Endothelial cell of umbilical vein (primary cell): ENCODE measurements at regions not wholly inside any gene's neighbourhood (a gene's known extent, or its start where the extent isn't known, plus 50 kb on each side); places are given as distances from the start of the nearest gene placed in this dataset.

Source experiments
- BruUV-seq: library from RNA; stranded (reverse); fragments of 400-500 nt; replicated peaks from 2 replicates; lab custom pipeline; 2021; lab: Mats Ljungman, UMichigan
- CTCF ChIA-PET: fragments of 300-600, 350-600 bp; sonication (Branson Sonifier 250); formaldehyde crosslinking; loops from one replicate; lab custom pipeline; 2021; ENCODE audit warnings: antibody characterized with exemption, inconsistent platforms; lab: Charles Lee
- POLR2A ChIA-PET: fragments of 300-600, 350-600 bp; sonication (Branson Sonifier 250); formaldehyde crosslinking; loops from one replicate; lab custom pipeline; 2021; ENCODE audit warnings: antibody characterized with exemption, inconsistent platforms; lab: Charles Lee
- DNase-seq: peaks from one replicate; pipeline ENCODE4 v3.0.0-alpha.2; 2011; ENCODE audit warnings: low read depth, low spot score
- FAIRE-seq: peaks from 2 replicates; lab custom pipeline; 2011; peaks lifted over from hg19 to GRCh38; lab: Jason Lieb, UNC
- H2AFZ ChIP-seq: 2 replicates; pipeline ENCODE4 v1.6.0; 2012; ENCODE audit warnings: low read depth, low read length, control low read depth, inconsistent platforms
- H3K27ac ChIP-seq: 2 replicates; pipeline ENCODE4 v1.5.1; 2011; ENCODE audit warnings: low read depth, mild to moderate bottlenecking, control low read depth, low read length, moderate library complexity; ENCODE audit not compliant: insufficient read depth
- H3K27me3 ChIP-seq, 2 experiments: 2 replicates each; pipeline versions ENCODE4 v1.6.0 to v1.6.1; 2011; ENCODE audit warnings: low read length in 2 of 2, mixed read lengths in 1 of 2; ENCODE audit not compliant: control insufficient read depth in 2 of 2, insufficient read depth in 2 of 2
- H3K36me3 ChIP-seq, 2 experiments: 2 replicates in 1 of 2; 3 replicates in 1 of 2; pipeline ENCODE4 v1.5.1; 2011; ENCODE audit warnings: low read length in 2 of 2, mild to moderate bottlenecking in 1 of 2, moderate library complexity in 1 of 2; ENCODE audit not compliant: control insufficient read depth in 2 of 2, insufficient read depth in 2 of 2; ENCODE audit errors: extremely low read depth in 1 of 2
- H3K4me1 ChIP-seq: 3 replicates; pipeline ENCODE4 v1.5.1; 2011; ENCODE audit warnings: mild to moderate bottlenecking, low read length; ENCODE audit not compliant: control insufficient read depth, insufficient read depth; ENCODE audit errors: extremely low read depth
- H3K4me2 ChIP-seq: 2 replicates; pipeline ENCODE4 v1.6.1; 2011; ENCODE audit warnings: low read length, control low read depth, mixed read lengths; ENCODE audit not compliant: insufficient read depth
- H3K4me3 ChIP-seq, 3 experiments: fragments of 200-600 bp in 1 of 3; sonication (generic), shearing (Covaris generic) in 1 of 3; replicated peaks in 1 of 3; 2 replicates each; pipeline ENCODE4 v1.5.1; 2011 to 2016; ENCODE audit warnings: control low read depth in 3 of 3, low read length in 3 of 3, mild to moderate bottlenecking in 2 of 3, inconsistent platforms in 1 of 3, low read depth in 1 of 3, moderate library complexity in 1 of 3; ENCODE audit not compliant: insufficient read depth in 1 of 3
- H3K79me2 ChIP-seq: 2 replicates; pipeline ENCODE4 v1.6.0; 2012; ENCODE audit warnings: low read length, inconsistent platforms; ENCODE audit not compliant: control insufficient read depth, insufficient read depth
- H3K9ac ChIP-seq: replicated peaks from 2 replicates; pipeline ENCODE3; 2011; ENCODE audit warnings: low read length, control low read depth; ENCODE audit not compliant: insufficient read depth; ENCODE audit errors: extremely low read depth
- H3K9me1 ChIP-seq: replicated peaks from 3 replicates; pipeline ENCODE4 v1.6.0; 2011; ENCODE audit warnings: mild to moderate bottlenecking, low read length; ENCODE audit not compliant: control insufficient read depth, insufficient read depth; ENCODE audit errors: extremely low read depth
- H3K9me3 ChIP-seq: replicated peaks from 2 replicates; pipeline ENCODE4 v1.5.1; 2012; ENCODE audit warnings: low read length, inconsistent platforms; ENCODE audit not compliant: control insufficient read depth, insufficient read depth
- H4K20me1 ChIP-seq: replicated peaks from 2 replicates; pipeline ENCODE3; 2011; ENCODE audit warnings: mild to moderate bottlenecking, low read length; ENCODE audit not compliant: control insufficient read depth, insufficient read depth; ENCODE audit errors: extremely low read depth
- CTCF ChIP-seq, 2 donors: IDR thresholded peaks; 1 replicate in 1 of 2; 2 replicates in 1 of 2; pipeline ENCODE4 v1.5.1; 2011; ENCODE audit warnings: low read length in 2 of 2, mild to moderate bottlenecking in 2 of 2, moderate library complexity in 2 of 2, control low read depth in 1 of 2, inconsistent platforms in 1 of 2, low read depth in 1 of 2; ENCODE audit not compliant: insufficient read depth in 1 of 2; ENCODE audit errors: extremely low read depth in 1 of 2
- EZH2 ChIP-seq: IDR thresholded peaks from 2 replicates; pipeline ENCODE4 v1.6.1; 2012; ENCODE audit warnings: borderline replicate concordance, low read depth, mild to moderate bottlenecking, moderate library complexity, low read length, inconsistent platforms; ENCODE audit not compliant: severe bottlenecking
- GATA2 ChIP-seq: IDR thresholded peaks from 2 replicates; pipeline ENCODE4 v1.7.0; 2011; ENCODE audit warnings: low read depth, mild to moderate bottlenecking, moderate library complexity, mixed read lengths, low read length; ENCODE audit not compliant: insufficient read length, insufficient read depth
- JUN ChIP-seq: IDR thresholded peaks from 2 replicates; pipeline ENCODE4 v1.6.1; 2011; ENCODE audit warnings: borderline replicate concordance, low read depth; ENCODE audit not compliant: insufficient read length, insufficient read depth
- MAX ChIP-seq: IDR thresholded peaks from 2 replicates; pipeline ENCODE4 v1.6.1; 2011; ENCODE audit not compliant: insufficient read depth, insufficient read length
- POLR2AphosphoS5 ChIP-seq: IDR thresholded peaks from 2 replicates; pipeline ENCODE4 v1.6.1; 2012; ENCODE audit warnings: low read depth, mild to moderate bottlenecking, control low read depth, low read length, moderate library complexity; ENCODE audit not compliant: insufficient read depth
- dilution Hi-C: fragments of 300-500 bp; cut with MboI; formaldehyde crosslinking; loops from one replicate; pipeline ENCODE4 v1.15.0; 2019; ENCODE audit warnings: low sequenced_read_pairs; ENCODE audit not compliant: extremely low pct_ligation_motif_present
- intact Hi-C: fragments of 100-400 bp; cut with micrococcal nuclease; formaldehyde crosslinking; loops from one replicate; pipeline ENCODE4 v1.10.0; 2022

- ChIA-PET CTCF (no interaction called here), POLR2A (no interaction called here)
- intact Hi-C loops: no loop called here
- Histone ChIP-seq H3K36me3 (no peaks in the 10 kb centered on the region), H3K27ac (no peak overlapping the region), H3K27me3 (no peaks in the 10 kb centered on the region), H2AFZ (no peak overlapping the region), H3K9ac (no peak overlapping the region), H4K20me1 (no peaks in the 10 kb centered on the region), H3K79me2 (no peaks in the 10 kb centered on the region), H3K9me3 (no peaks in the 10 kb centered on the region), H3K4me2 (no peak overlapping the region), H3K4me3 (no peak overlapping the region), H3K9me1 (no peaks in the 10 kb centered on the region), H3K4me1 (no peaks in the 10 kb centered on the region)
- TF ChIP-seq MAX (no peak), GATA2 (no peak), POLR2AphosphoS5 (no peak), JUN (no peak), CTCF (IDR thresholded peaks at IDR 0.05; ENCODE audit: extremely low read depth in 1 of 2, insufficient read depth in 1 of 2, low read depth in 1 of 2, low read length in 2 of 2) (no peak), EZH2 (no peak)
- dilution Hi-C loops: no loop called here
- BruUV-seq: no TSS peak
- FAIRE-seq (no peak), DNase-seq (no peak)
Measured at GRCh38 chr10:64537928-64538327, 1016.7 kb downstream of the REEP3 start.
